ENCODE measurements at regions not wholly inside any gene's neighbourhood (a gene's known extent, or its start where the extent isn't known, plus 50 kb on each side); places are given as distances from the start of the nearest gene placed in this dataset.

DNA sequence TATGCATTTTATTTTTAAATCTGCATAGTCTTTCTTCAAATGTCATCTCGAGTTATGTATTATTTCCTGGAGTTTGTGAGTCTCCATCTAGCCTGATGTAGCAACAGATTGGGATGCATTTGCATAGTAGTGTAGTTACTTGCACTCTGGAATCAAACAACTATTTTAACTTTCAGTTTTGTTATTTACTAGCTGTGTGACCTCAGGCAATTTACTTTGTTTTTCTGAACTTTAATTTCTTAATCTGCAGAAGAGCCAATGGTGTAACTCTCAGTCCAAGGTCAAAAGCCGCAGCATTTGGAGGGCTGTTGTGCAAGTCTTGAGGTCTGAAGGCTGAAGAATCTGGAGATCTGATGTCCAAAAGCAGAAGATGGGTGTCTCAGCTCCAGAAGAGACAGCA, 175.8 kb upstream of the SORCS1 start:
- TF ChIP-seq, protein P1, sequence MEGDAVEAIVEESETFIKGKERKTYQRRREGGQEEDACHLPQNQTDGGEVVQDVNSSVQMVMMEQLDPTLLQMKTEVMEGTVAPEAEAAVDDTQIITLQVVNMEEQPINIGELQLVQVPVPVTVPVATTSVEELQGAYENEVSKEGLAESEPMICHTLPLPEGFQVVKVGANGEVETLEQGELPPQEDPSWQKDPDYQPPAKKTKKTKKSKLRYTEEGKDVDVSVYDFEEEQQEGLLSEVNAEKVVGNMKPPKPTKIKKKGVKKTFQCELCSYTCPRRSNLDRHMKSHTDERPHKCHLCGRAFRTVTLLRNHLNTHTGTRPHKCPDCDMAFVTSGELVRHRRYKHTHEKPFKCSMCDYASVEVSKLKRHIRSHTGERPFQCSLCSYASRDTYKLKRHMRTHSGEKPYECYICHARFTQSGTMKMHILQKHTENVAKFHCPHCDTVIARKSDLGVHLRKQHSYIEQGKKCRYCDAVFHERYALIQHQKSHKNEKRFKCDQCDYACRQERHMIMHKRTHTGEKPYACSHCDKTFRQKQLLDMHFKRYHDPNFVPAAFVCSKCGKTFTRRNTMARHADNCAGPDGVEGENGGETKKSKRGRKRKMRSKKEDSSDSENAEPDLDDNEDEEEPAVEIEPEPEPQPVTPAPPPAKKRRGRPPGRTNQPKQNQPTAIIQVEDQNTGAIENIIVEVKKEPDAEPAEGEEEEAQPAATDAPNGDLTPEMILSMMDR (IDR thresholded peaks at IDR 0.05; ENCODE audit: low read depth, low read length): no peak
- H3K27me3 ChIP-seq (ENCODE audit: control insufficient read depth, insufficient read depth, low read length): no peaks in the 10 kb centered on the region
- H3K9me3 ChIP-seq (ENCODE audit: control insufficient read depth, insufficient read depth, low read length): peaks cover 25% of the 10 kb centered on the region
- no peak for DNase-seq (ENCODE audit: low read depth, low spot score)
- H3K4me3 ChIP-seq (ENCODE audit: low read depth, low read length): no peak overlapping the region
- POLR2A ChIA-PET: no interaction called here
- CTCF ChIA-PET: no interaction called here
- no peak overlapping the region for H3K27ac ChIP-seq (ENCODE audit: low read depth, low read length)

DNA sequence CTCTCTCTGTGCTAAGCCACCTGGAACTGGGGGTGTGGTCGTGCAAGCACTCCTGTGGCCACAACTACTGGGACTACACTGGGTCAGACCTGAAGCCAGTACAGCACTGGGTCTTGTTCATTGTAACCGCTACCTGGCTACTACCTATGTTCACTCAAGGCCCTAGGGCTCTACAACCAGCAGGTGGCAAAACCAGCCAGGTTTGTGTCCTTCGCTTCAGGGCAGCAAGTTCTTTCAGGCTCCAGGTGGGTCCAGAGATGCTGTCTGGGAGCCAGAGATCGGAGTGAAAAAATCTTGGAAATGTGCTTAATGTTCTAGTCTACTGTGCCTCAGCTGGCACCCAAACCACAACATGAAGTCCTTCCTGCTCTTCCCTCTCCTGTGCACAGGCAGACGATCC, 171.6 kb upstream of the SORCS1 start:
- ChIA-PET POLR2A (no interaction called here), CTCF (no interaction called here)
- Histone ChIP-seq H3K9me3 (ENCODE audit: control insufficient read depth, insufficient read depth, low read length) (peaks cover 25% of the 10 kb centered on the region), H3K4me3 (ENCODE audit: low read depth, low read length) (no peak overlapping the region), H3K27me3 (ENCODE audit: control insufficient read depth, insufficient read depth, low read length) (no peaks in the 10 kb centered on the region), H3K27ac (ENCODE audit: low read depth, low read length) (no peak overlapping the region)
- TF ChIP-seq, protein P1 (IDR thresholded peaks at IDR 0.05; ENCODE audit: low read depth, low read length): no peak
- no peak for DNase-seq (ENCODE audit: low read depth, low spot score)

DNA sequence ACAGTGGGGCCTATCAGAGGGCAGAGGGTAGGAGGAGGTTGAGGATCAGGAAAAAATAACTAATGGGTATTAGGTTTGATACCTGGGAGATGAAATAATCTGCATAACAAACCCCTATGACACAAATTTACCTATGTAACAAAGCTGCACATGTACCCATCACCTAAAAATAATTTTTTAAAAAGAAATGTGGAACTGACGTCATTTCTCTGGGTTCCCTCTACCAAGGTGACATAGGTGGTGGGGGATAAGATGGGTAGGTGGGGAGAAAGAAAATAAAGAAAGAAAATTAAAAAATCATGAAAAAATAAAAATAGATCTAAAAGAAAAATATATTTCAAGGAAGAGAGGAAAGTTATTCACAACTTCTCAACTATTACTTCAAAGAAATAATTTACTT, 153.1 kb upstream of the SORCS1 start:
- TF ChIP-seq, protein P1 (IDR thresholded peaks at IDR 0.05; ENCODE audit: low read depth, low read length): no peak
- ChIA-PET CTCF (no interaction called here), POLR2A (no interaction called here)
- Histone ChIP-seq H3K4me3 (ENCODE audit: low read depth, low read length) (no peak overlapping the region), H3K27me3 (ENCODE audit: control insufficient read depth, insufficient read depth, low read length) (no peaks in the 10 kb centered on the region), H3K9me3 (ENCODE audit: control insufficient read depth, insufficient read depth, low read length) (no peaks in the 10 kb centered on the region), H3K27ac (ENCODE audit: low read depth, low read length) (no peak overlapping the region)
- DNase-seq (ENCODE audit: low read depth, low spot score): no peak

DNA sequence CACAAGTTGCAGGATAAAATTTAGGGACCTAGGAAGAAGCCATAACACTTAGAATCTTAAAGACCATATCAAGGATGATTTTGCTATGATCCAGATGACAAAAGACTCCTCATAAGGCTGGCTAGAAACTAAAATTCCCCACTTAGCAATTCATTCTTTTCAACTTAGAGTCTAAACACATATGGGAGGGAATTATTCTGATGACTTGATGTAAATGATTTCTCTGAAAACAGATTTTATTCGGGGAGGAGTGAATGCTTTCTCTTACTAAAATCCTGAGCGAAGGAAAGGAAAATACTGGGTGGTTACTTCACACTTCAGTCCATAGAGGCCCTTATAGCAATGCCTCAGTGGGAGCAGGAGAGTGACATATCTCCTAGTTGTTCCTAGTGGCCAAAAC, 138.7 kb upstream of the SORCS1 start:
- TF ChIP-seq, protein P1 (IDR thresholded peaks at IDR 0.05; ENCODE audit: low read depth, low read length): no peak
- H3K27ac ChIP-seq (ENCODE audit: low read depth, low read length): no peak overlapping the region
- H3K9me3 ChIP-seq (ENCODE audit: control insufficient read depth, insufficient read depth, low read length): peaks cover 7% of the 10 kb centered on the region; the same call in 1 of the 2 replicates
- ChIA-PET CTCF (no interaction called here), POLR2A (no interaction called here)
- no peak overlapping the region for H3K4me3 ChIP-seq (ENCODE audit: low read depth, low read length)
- DNase-seq (ENCODE audit: low read depth, low spot score): no peak
- H3K27me3 ChIP-seq (ENCODE audit: control insufficient read depth, insufficient read depth, low read length): no peaks in the 10 kb centered on the region

DNA sequence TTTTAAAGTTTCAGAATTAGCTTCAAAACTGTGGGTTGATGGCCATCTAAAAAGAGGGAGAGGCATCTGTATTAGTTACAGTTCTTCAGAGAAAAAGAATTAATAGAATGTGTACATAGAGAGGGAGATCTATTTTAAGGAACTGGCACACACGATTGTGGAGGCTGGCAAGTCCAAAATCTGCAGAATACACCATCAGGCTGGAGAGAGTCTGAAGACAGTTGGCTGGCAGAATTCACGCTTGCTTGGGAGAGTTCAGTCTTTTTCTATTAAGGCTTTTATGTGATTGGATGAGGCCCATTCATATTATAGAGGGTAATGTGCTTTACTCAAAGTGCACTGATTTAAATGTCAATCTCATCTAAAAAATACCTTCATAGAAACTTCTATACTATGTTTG, 135.1 kb upstream of the SORCS1 start:
- H3K27me3 ChIP-seq (ENCODE audit: control insufficient read depth, insufficient read depth, low read length): no peaks in the 10 kb centered on the region
- no peak overlapping the region for H3K27ac ChIP-seq (ENCODE audit: low read depth, low read length)
- CTCF ChIA-PET: no interaction called here
- DNase-seq (ENCODE audit: low read depth, low spot score): no peak
- peaks cover 7% of the 10 kb centered on the region; the same call in 1 of the 2 replicates for H3K9me3 ChIP-seq (ENCODE audit: control insufficient read depth, insufficient read depth, low read length)
- TF ChIP-seq, protein P1 (IDR thresholded peaks at IDR 0.05; ENCODE audit: low read depth, low read length): no peak
- no peak overlapping the region for H3K4me3 ChIP-seq (ENCODE audit: low read depth, low read length)
- POLR2A ChIA-PET: no interaction called here
